NB4 (cell line): ENCODE measurements at regions not wholly inside any gene's neighbourhood (a gene's known extent, or its start where the extent isn't known, plus 50 kb on each side); places are given as distances from the start of the nearest gene placed in this dataset.

Experiments used
- DNase-seq: peaks from one replicate; pipeline ENCODE4 v3.0.0; 2010; ENCODE audit warnings: low read depth
- H3K4me3 ChIP-seq: one replicate; pipeline ENCODE4 v1.5.1; 2011; ENCODE audit warnings: mild to moderate bottlenecking, low read depth, low read length, moderate library complexity
- MAX ChIP-seq: IDR thresholded peaks from 2 replicates; pipeline ENCODE4 v1.6.1; 2011; ENCODE audit warnings: low read depth, low read length
- MYC ChIP-seq: IDR thresholded peaks from 2 replicates; pipeline ENCODE4 v1.6.1; 2011; ENCODE audit warnings: low read depth, low read length
- POLR2A ChIP-seq: IDR thresholded peaks from 2 replicates; pipeline ENCODE4 v1.6.1; 2011; ENCODE audit warnings: mild to moderate bottlenecking; ENCODE audit not compliant: insufficient read length; ENCODE audit errors: extremely low read depth
- TF ChIP-seq, protein P1 (sequence below): IDR thresholded peaks from one replicate; pipeline ENCODE4 v1.5.1; 2012; ENCODE audit warnings: low read depth, low read length

GRCh38 chr6:163923658-163924411 is 509.3 kb downstream of the QKI start:
- no peak for DNase-seq
- no peak overlapping the region for H3K4me3 ChIP-seq
- TF ChIP-seq MYC, result no peak
- TF ChIP-seq MAX, result no peak
- TF ChIP-seq POLR2A, result no peak
- TF ChIP-seq, protein P1, sequence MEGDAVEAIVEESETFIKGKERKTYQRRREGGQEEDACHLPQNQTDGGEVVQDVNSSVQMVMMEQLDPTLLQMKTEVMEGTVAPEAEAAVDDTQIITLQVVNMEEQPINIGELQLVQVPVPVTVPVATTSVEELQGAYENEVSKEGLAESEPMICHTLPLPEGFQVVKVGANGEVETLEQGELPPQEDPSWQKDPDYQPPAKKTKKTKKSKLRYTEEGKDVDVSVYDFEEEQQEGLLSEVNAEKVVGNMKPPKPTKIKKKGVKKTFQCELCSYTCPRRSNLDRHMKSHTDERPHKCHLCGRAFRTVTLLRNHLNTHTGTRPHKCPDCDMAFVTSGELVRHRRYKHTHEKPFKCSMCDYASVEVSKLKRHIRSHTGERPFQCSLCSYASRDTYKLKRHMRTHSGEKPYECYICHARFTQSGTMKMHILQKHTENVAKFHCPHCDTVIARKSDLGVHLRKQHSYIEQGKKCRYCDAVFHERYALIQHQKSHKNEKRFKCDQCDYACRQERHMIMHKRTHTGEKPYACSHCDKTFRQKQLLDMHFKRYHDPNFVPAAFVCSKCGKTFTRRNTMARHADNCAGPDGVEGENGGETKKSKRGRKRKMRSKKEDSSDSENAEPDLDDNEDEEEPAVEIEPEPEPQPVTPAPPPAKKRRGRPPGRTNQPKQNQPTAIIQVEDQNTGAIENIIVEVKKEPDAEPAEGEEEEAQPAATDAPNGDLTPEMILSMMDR, result no peak

- TF ChIP-seq POLR2A (no peak), MAX (no peak), MYC (no peak)
- TF ChIP-seq, protein P1, result no peak
- H3K4me3 ChIP-seq, result no peak overlapping the region
- no peak for DNase-seq
Measured at GRCh38 chr6:163922562-163922961, 508.0 kb downstream of the QKI start.

GRCh38 chr6:163919652-163920051 is 505.1 kb downstream of the QKI start:
- no peak overlapping the region for H3K4me3 ChIP-seq
- no peak for TF ChIP-seq MYC
- TF ChIP-seq MAX, result no peak
- TF ChIP-seq POLR2A, result no peak
- TF ChIP-seq, protein P1, result no peak
- no peak for DNase-seq

GRCh38 chr6:163916315-163917081 is 502.0 kb downstream of the QKI start:
- no peak for TF ChIP-seq MAX
- TF ChIP-seq MYC, result no peak
- TF ChIP-seq POLR2A, result no peak
- TF ChIP-seq, protein P1, result no peak
- DNase-seq, result no peak
- H3K4me3 ChIP-seq, result no peak overlapping the region

- no peak overlapping the region for H3K4me3 ChIP-seq
- TF ChIP-seq, protein P1, result no peak
- TF ChIP-seq MAX (no peak), MYC (no peak), POLR2A (no peak)
- DNase-seq, result no peak
Measured at GRCh38 chr6:163915131-163915530, 500.6 kb downstream of the QKI start.
